ENCODE measurements at regions not wholly inside any gene's neighbourhood (a gene's known extent, or its start where the extent isn't known, plus 50 kb on each side); places are given as distances from the start of the nearest gene placed in this dataset.
"Not testable (repeated sequence)": the region's sequence is repeated elsewhere in the genome, so short reads cannot be mapped to it uniquely, and the experiment has no call there.

- not testable (repeated sequence) for DNase-seq
Observed at GRCh38 chr2:90238505-90239230, 1547.2 kb downstream of the RPIA start.

GRCh38 chr2:90239769-90240168, 1548.3 kb downstream of the RPIA start:
- not testable (repeated sequence) for DNase-seq

GRCh38 chr2:90244902-90245765, 1553.7 kb downstream of the RPIA start:
- DNase-seq: not testable (repeated sequence)

GRCh38 chr2:90248400-90248799, 1556.9 kb downstream of the RPIA start:
- DNase-seq: not testable (repeated sequence)

GRCh38 chr2:90250350-90250749, 1558.9 kb downstream of the RPIA start:
- DNase-seq: not testable (repeated sequence)

- DNase-seq: not testable (repeated sequence)
Observed at GRCh38 chr2:90251576-90251975, 1560.1 kb downstream of the RPIA start.

GRCh38 chr2:90253306-90253705, 1561.8 kb downstream of the RPIA start:
- not testable (repeated sequence) for DNase-seq

GRCh38 chr2:90266888-90267287, 1575.4 kb downstream of the RPIA start:
- not testable (repeated sequence) for DNase-seq

GRCh38 chr2:90287751-90288150, 1596.3 kb downstream of the RPIA start:
- not testable (repeated sequence) for DNase-seq

- DNase-seq: not testable (repeated sequence)
Observed at GRCh38 chr2:90288396-90288795, 1596.9 kb downstream of the RPIA start.

- DNase-seq: not testable (repeated sequence)
Observed at GRCh38 chr2:90289291-90289980, 1598.0 kb downstream of the RPIA start.

- not testable (repeated sequence) for DNase-seq
Observed at GRCh38 chr2:90290701-90291100, 1599.2 kb downstream of the RPIA start.

- not testable (repeated sequence) for DNase-seq
Observed at GRCh38 chr2:90291168-90291883, 1599.9 kb downstream of the RPIA start.

GRCh38 chr2:90291934-90292333, 1600.5 kb downstream of the RPIA start:
- not testable (repeated sequence) for DNase-seq

GRCh38 chr2:90292451-90292850, 1601.0 kb downstream of the RPIA start:
- DNase-seq: not testable (repeated sequence)

GRCh38 chr2:90293224-90293623, 1601.8 kb downstream of the RPIA start:
- DNase-seq: not testable (repeated sequence)

- not testable (repeated sequence) for DNase-seq
Observed at GRCh38 chr2:90293806-90294205, 1602.3 kb downstream of the RPIA start.

GRCh38 chr2:90295036-90295750, 1603.7 kb downstream of the RPIA start:
- not testable (repeated sequence) for DNase-seq

- not testable (repeated sequence) for DNase-seq
Observed at GRCh38 chr2:90296484-90296777, 1605.0 kb downstream of the RPIA start.

GRCh38 chr2:90297701-90298100, 1606.2 kb downstream of the RPIA start:
- DNase-seq: not testable (repeated sequence)

- DNase-seq: not testable (repeated sequence)
Observed at GRCh38 chr2:90298126-90298755, 1606.8 kb downstream of the RPIA start.
